ENCODE measurements at regions not wholly inside any gene's neighbourhood (a gene's known extent, or its start where the extent isn't known, plus 50 kb on each side); places are given as distances from the start of the nearest gene placed in this dataset.

DNA sequence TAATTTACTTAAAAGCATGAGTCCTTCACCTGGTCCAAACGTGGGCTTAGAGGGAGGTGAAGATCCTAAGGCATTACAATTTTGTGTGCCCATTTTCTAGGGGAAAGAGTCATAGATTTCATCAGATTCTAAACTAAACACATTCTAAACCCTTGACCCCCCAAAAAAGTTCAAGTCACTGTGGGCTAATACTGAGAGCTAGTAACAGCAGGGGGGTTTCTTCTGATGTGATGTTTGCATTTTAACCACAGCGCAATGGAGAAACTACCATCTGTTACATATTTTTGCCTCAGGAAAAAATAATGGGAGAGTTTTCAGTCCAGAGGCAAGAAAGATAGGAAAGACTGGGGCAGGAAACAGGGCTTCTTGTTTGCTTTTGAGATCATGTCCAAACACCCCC lies 110.8 kb upstream of the SLC1A3 start:
- ATAC-seq, result no peak
- no peak overlapping the region for H3K27ac ChIP-seq (ENCODE audit: control insufficient read depth, insufficient read depth)
- CTCF ChIA-PET, result interaction anchor here (3.1 kb wide), 1 partner anchor 10 kb away, joined by 13 read pairs; no protein-coding TSS in a partner anchor

DNA sequence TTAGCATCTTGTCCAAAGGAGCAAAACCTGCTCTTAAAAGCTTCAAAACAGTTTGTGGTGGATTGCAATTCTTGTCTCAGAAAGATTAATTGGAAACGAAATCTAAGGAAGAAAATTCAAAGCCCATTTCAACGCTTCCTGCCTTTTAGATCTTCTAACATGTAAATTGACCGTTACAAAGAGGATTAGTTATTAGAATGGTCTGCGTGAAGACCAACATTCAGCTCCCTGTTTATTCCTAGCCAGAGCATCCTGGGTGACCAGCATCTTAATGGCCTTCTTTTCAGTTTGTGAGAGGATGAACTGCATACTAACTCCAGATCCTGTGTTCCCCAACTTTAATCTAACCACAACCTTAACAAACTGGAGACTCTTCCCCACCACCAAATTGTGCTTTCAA lies 109.9 kb upstream of the SLC1A3 start:
- peaks cover 0 to 3% of the 10 kb centered on the region in 2 experiments; a peak in 2 of 4 replicates for H3K27me3 ChIP-seq (replicated peaks in 1 of 2; ENCODE audit: control insufficient read depth in 2 of 2, insufficient read depth in 2 of 2, low read length in 1 of 2)
- H3K79me2 ChIP-seq (ENCODE audit: control insufficient read depth, insufficient read depth, low read length), result no peaks in the 10 kb centered on the region
- in situ Hi-C loops (cut with MboI), result no loop called here
- WGBS (ENCODE audit: insufficient coverage, insufficient replicate concordance, low lambda C conversion rate, missing lambda C conversion rate), result 19% methylated on average over 4 of the region's 4 CpGs
- SMC1A ChIA-PET (ENCODE audit: uncharacterized antibody, unreplicated experiment), result no interaction called here
- CTCF ChIA-PET, result no interaction called here
- POLR2A ChIA-PET, result no interaction called here
- no peak overlapping the region for H3K9ac ChIP-seq (ENCODE audit: control insufficient read depth, insufficient read depth, low read length)
- no peak overlapping the region for H3K4me3 ChIP-seq
- no peak overlapping the region for H3K27ac ChIP-seq (ENCODE audit: control insufficient read depth, insufficient read depth)
- H3K36me3 ChIP-seq (ENCODE audit: control insufficient read depth in 2 of 2, insufficient read depth in 2 of 2, low read length in 1 of 2), result no peaks in the 10 kb centered on the region
- no TSS peak for BruUV-seq (replicated peaks)
- RAD21 ChIA-PET (ENCODE audit: unreplicated experiment), result no interaction called here
- FAIRE-seq (no peak), DNase-seq (ENCODE audit: low read depth, low spot score) (no peak), ATAC-seq (no peak)
- H3K4me1 ChIP-seq (ENCODE audit: control insufficient read depth, insufficient read depth, low read length), result no peaks in the 10 kb centered on the region
- no peaks in the 10 kb centered on the region for H4K20me1 ChIP-seq (ENCODE audit: control insufficient read depth, insufficient read depth)
- no peaks in the 10 kb centered on the region for H3K9me3 ChIP-seq (replicated peaks; ENCODE audit: control insufficient read depth, insufficient read depth, low read length)
- intact Hi-C loops (cut with micrococcal nuclease; ENCODE audit: unreplicated experiment), result no loop called here
- H2AFZ ChIP-seq (ENCODE audit: control insufficient read depth, low read depth, low read length), result no peak overlapping the region
- no peak overlapping the region for H3K4me2 ChIP-seq (ENCODE audit: control insufficient read depth, insufficient read depth)
- TF ChIP-seq CBFB (IDR thresholded peaks at IDR 0.05; ENCODE audit: low read depth) (no peak), ZNF384 (IDR thresholded peaks at IDR 0.05; ENCODE audit: borderline replicate concordance, low read depth, low read length) (no peak), ATF7 (IDR thresholded peaks at IDR 0.05; ENCODE audit: low read depth) (no peak), IKZF1 (conservative IDR thresholded peaks at IDR 0.05) (no peak), NR2C1 (IDR thresholded peaks at IDR 0.05) (no peak), STAT3 (IDR thresholded peaks at IDR 0.05; ENCODE audit: low read depth, low read length) (no peak), ASH2L (IDR thresholded peaks at IDR 0.05; ENCODE audit: borderline replicate concordance, low read depth) (no peak), TCF7 (IDR thresholded peaks at IDR 0.05; ENCODE audit: borderline replicate concordance) (no peak), ZNF24 (IDR thresholded peaks at IDR 0.05) (no peak), GATAD2B (conservative IDR thresholded peaks at IDR 0.05; ENCODE audit: low read depth) (no peak), SUZ12 (IDR thresholded peaks at IDR 0.05; ENCODE audit: unreplicated experiment) (no peak), HCFC1 (IDR thresholded peaks at IDR 0.05; ENCODE audit: low read length) (no peak)
- TF ChIP-seq, protein P1, sequence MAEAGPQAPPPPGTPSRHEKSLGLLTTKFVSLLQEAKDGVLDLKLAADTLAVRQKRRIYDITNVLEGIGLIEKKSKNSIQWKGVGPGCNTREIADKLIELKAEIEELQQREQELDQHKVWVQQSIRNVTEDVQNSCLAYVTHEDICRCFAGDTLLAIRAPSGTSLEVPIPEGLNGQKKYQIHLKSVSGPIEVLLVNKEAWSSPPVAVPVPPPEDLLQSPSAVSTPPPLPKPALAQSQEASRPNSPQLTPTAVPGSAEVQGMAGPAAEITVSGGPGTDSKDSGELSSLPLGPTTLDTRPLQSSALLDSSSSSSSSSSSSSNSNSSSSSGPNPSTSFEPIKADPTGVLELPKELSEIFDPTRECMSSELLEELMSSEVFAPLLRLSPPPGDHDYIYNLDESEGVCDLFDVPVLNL (IDR thresholded peaks at IDR 0.05; ENCODE audit: low read depth, low read length), result no peak
- TF ChIP-seq, protein P2, sequence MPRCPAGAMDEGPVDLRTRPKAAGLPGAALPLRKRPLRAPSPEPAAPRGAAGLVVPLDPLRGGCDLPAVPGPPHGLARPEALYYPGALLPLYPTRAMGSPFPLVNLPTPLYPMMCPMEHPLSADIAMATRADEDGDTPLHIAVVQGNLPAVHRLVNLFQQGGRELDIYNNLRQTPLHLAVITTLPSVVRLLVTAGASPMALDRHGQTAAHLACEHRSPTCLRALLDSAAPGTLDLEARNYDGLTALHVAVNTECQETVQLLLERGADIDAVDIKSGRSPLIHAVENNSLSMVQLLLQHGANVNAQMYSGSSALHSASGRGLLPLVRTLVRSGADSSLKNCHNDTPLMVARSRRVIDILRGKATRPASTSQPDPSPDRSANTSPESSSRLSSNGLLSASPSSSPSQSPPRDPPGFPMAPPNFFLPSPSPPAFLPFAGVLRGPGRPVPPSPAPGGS (IDR thresholded peaks at IDR 0.05; ENCODE audit: borderline replicate concordance, insufficient read depth, low read depth, low read length, poor library complexity, severe bottlenecking), result no peak
- TF ChIP-seq, protein P3, sequence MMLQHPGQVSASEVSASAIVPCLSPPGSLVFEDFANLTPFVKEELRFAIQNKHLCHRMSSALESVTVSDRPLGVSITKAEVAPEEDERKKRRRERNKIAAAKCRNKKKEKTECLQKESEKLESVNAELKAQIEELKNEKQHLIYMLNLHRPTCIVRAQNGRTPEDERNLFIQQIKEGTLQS (IDR thresholded peaks at IDR 0.05; ENCODE audit: borderline replicate concordance, extremely low read depth, low read depth, low read length), result no peak

More for the DNA sequence above, 110.8 kb upstream of the SLC1A3 start:
- in situ Hi-C loops (cut with MboI), result no loop called here
- ChIA-PET RAD21 (ENCODE audit: unreplicated experiment) (no interaction called here), POLR2A (no interaction called here), SMC1A (ENCODE audit: uncharacterized antibody, unreplicated experiment) (no interaction called here)
- FAIRE-seq, result no peak
- 47% methylated on average over 2 of the region's 2 CpGs for WGBS (ENCODE audit: insufficient coverage, insufficient replicate concordance, low lambda C conversion rate, missing lambda C conversion rate)
- H3K4me2 ChIP-seq (ENCODE audit: control insufficient read depth, insufficient read depth), result no peak overlapping the region
- intact Hi-C loops (cut with micrococcal nuclease; ENCODE audit: unreplicated experiment), result no loop called here
- H3K36me3 ChIP-seq (ENCODE audit: control insufficient read depth in 2 of 2, insufficient read depth in 2 of 2, low read length in 1 of 2), result no peaks in the 10 kb centered on the region
- no peaks in the 10 kb centered on the region for H3K9me3 ChIP-seq (replicated peaks; ENCODE audit: control insufficient read depth, insufficient read depth, low read length)
- BruUV-seq (replicated peaks), result no TSS peak
- no peak for DNase-seq (ENCODE audit: low read depth, low spot score)
- no peak overlapping the region for H3K9ac ChIP-seq (ENCODE audit: control insufficient read depth, insufficient read depth, low read length)
- H3K4me3 ChIP-seq, result no peak overlapping the region
- no peak for TF ChIP-seq KLF5 (IDR thresholded peaks at IDR 0.05; ENCODE audit: partially characterized antibody)
- TF ChIP-seq CREB1 (IDR thresholded peaks at IDR 0.05; ENCODE audit: low read depth), result no peak
- H3K79me2 ChIP-seq (ENCODE audit: control insufficient read depth, insufficient read depth, low read length), result no peaks in the 10 kb centered on the region
- H3K4me1 ChIP-seq (ENCODE audit: control insufficient read depth, insufficient read depth, low read length), result no peaks in the 10 kb centered on the region
- H2AFZ ChIP-seq (ENCODE audit: control insufficient read depth, low read depth, low read length), result no peak overlapping the region
- no peaks in the 10 kb centered on the region for H4K20me1 ChIP-seq (ENCODE audit: control insufficient read depth, insufficient read depth)
- H3K27me3 ChIP-seq (replicated peaks in 1 of 2; ENCODE audit: control insufficient read depth in 2 of 2, insufficient read depth in 2 of 2, low read length in 1 of 2), result peaks cover 0 to 3% of the 10 kb centered on the region in 2 experiments; a peak in 2 of 4 replicates
